ENCODE measurements at regions not wholly inside any gene's neighbourhood (a gene's known extent, or its start where the extent isn't known, plus 50 kb on each side); places are given as distances from the start of the nearest gene placed in this dataset.

DNA sequence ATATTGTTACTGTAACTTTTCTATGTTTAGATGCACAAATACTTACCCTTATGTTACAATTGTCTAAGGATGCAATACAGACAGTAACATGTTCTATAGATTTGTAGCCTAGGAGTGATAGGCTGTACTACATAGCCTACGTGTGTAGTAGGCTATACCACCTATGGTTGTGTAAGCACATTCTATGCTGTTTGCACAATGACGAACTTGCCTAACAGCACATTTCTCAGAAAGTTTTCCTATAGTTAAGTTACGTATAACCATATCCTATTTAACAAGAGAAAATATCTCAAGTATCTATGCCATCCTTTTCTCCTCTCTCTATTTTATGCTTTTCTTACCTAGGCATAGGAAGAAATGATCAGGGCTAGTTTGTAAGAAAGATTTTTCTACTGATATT lies 710.8 kb upstream of the HTR2C start:
- no peaks in the 10 kb centered on the region for H3K4me1 ChIP-seq (replicated peaks)
- H3K36me3 ChIP-seq, result no peaks in the 10 kb centered on the region
- no peak overlapping the region for H3K4me3 ChIP-seq
- intact Hi-C loops (cut with DNase I), result no loop called here
- DNase-seq (ENCODE audit: low spot score), result no peak
- TF ChIP-seq POLR2A (IDR thresholded peaks at IDR 0.05) (no peak), POLR2AphosphoS5 (IDR thresholded peaks at IDR 0.05) (no peak), CTCF (IDR thresholded peaks at IDR 0.05) (no peak)
- H3K27ac ChIP-seq, result no peak overlapping the region
- H3K9me3 ChIP-seq, result no peaks in the 10 kb centered on the region
- H3K27me3 ChIP-seq (replicated peaks; ENCODE audit: insufficient read depth), result no peaks in the 10 kb centered on the region
- 76% methylated on average over 3 of the region's 3 CpGs for WGBS

DNA sequence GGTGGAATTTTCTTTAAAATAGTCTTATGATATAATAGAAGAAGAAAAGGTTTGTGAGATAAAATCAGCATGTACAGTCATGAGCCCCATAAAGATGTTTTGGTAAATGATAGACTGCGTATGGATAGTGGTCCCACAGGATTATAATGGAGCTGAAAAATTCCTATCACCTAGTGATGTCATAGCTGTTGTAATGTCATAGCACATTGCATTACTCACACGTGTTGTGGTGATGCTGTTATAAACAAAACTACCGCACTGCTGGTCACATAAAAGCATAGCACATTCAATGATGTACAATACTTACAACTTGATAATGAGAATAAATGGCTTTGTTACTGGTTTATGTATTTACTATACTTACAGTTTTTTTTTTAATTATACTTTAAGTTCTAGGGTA lies 715.2 kb upstream of the HTR2C start:
- intact Hi-C loops (cut with DNase I), result no loop called here
- H3K27ac ChIP-seq, result no peak overlapping the region
- no peaks in the 10 kb centered on the region for H3K36me3 ChIP-seq
- no peaks in the 10 kb centered on the region for H3K27me3 ChIP-seq (replicated peaks; ENCODE audit: insufficient read depth)
- no peak for TF ChIP-seq POLR2A (IDR thresholded peaks at IDR 0.05)
- TF ChIP-seq POLR2AphosphoS5 (IDR thresholded peaks at IDR 0.05), result no peak
- TF ChIP-seq CTCF (IDR thresholded peaks at IDR 0.05), result no peak
- H3K4me1 ChIP-seq (replicated peaks), result no peaks in the 10 kb centered on the region
- DNase-seq (ENCODE audit: low spot score), result no peak
- H3K9me3 ChIP-seq, result no peaks in the 10 kb centered on the region
- 56% methylated on average over 3 of the region's 3 CpGs for WGBS
- no peak overlapping the region for H3K4me3 ChIP-seq

GRCh38 chrX:113868177-113868576 lies 715.7 kb upstream of the HTR2C start:
- TF ChIP-seq POLR2A (IDR thresholded peaks at IDR 0.05), result no peak
- no peak for TF ChIP-seq POLR2AphosphoS5 (IDR thresholded peaks at IDR 0.05)
- no peak for TF ChIP-seq CTCF (IDR thresholded peaks at IDR 0.05)
- H3K4me1 ChIP-seq (replicated peaks), result no peaks in the 10 kb centered on the region
- no peaks in the 10 kb centered on the region for H3K36me3 ChIP-seq
- no peaks in the 10 kb centered on the region for H3K27me3 ChIP-seq (replicated peaks; ENCODE audit: insufficient read depth)
- no peak overlapping the region for H3K4me3 ChIP-seq
- H3K9me3 ChIP-seq, result no peaks in the 10 kb centered on the region
- WGBS, result 19% methylated on average over 5 of the region's 5 CpGs
- H3K27ac ChIP-seq, result no peak overlapping the region
- intact Hi-C loops (cut with DNase I), result no loop called here
- no peak for DNase-seq (ENCODE audit: low spot score)

- Histone ChIP-seq H3K4me3 (no peak overlapping the region), H3K36me3 (no peaks in the 10 kb centered on the region), H3K4me1 (replicated peaks) (no peaks in the 10 kb centered on the region), H3K27me3 (replicated peaks; ENCODE audit: insufficient read depth) (no peaks in the 10 kb centered on the region), H3K27ac (no peak overlapping the region), H3K9me3 (no peaks in the 10 kb centered on the region)
- no peak for DNase-seq (ENCODE audit: low spot score)
- TF ChIP-seq POLR2A (IDR thresholded peaks at IDR 0.05) (no peak), CTCF (IDR thresholded peaks at IDR 0.05) (no peak), POLR2AphosphoS5 (IDR thresholded peaks at IDR 0.05) (no peak)
- intact Hi-C loops (cut with DNase I), result no loop called here
These were observed 734.5 kb upstream of the HTR2C start for GRCh38 chrX:113849408-113849807.

- WGBS, result 51% methylated on average over 8 of the region's 8 CpGs
- no peak overlapping the region for H3K4me3 ChIP-seq
- no peak for DNase-seq (ENCODE audit: low spot score)
- no peaks in the 10 kb centered on the region for H3K27me3 ChIP-seq (replicated peaks; ENCODE audit: insufficient read depth)
- H3K36me3 ChIP-seq, result no peaks in the 10 kb centered on the region
- no peaks in the 10 kb centered on the region for H3K4me1 ChIP-seq (replicated peaks)
- intact Hi-C loops (cut with DNase I), result no loop called here
- TF ChIP-seq CTCF (IDR thresholded peaks at IDR 0.05) (no peak), POLR2A (IDR thresholded peaks at IDR 0.05) (no peak), POLR2AphosphoS5 (IDR thresholded peaks at IDR 0.05) (no peak)
- no peak overlapping the region for H3K27ac ChIP-seq
- no peaks in the 10 kb centered on the region for H3K9me3 ChIP-seq
These were observed 750.5 kb upstream of the HTR2C start for GRCh38 chrX:113833096-113834055.

Measured in prostate gland (tissue), 2 donors.